Globus pallidus (tissue), 1 donor: ENCODE measurements at regions not wholly inside any gene's neighbourhood (a gene's known extent, or its start where the extent isn't known, plus 50 kb on each side); places are given as distances from the start of the nearest gene placed in this dataset.

Experiments
- DNase-seq: peaks from one replicate; pipeline ENCODE4 v3.0.0-alpha.2; 2015; ENCODE audit warnings: low spot score

DNA sequence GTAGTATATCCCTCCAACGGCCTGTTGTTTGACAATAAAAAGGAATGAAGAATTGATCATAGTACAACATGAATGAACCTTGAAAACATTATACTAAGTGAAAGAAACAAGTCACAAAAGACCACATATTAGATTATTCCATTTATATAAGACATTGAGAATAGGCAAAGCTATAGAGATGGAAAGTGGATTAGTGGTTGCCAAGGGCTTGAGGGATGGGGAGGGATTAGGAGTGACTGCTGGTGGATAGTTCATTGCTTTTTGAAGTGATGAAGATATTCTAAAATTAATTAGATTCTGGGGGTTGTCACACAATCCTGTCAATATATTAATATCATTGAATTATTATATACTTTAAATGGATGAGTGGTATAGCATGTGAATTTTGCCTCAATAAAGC is 142.5 kb upstream of the DPT start:
- DNase-seq: no peak

DNA sequence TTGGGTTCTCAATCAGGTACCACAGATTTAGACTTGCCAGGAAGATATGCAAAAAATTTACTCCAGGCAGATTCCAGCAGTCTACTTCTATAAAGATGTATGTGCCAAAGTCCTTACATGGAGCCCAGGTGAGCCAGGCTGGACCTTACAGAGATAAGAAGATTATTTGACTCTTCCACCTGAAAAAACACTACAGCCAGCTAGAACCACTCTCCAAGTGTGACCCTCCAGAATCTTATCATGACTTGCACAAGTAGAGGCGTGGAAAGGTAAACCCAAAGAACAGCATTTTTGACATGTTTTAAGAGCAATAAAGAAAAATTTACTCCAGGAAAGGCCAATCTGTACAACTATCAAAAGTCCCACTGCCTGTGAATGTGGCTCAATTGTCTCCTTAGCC is 146.8 kb upstream of the DPT start:
- DNase-seq: no peak

DNA sequence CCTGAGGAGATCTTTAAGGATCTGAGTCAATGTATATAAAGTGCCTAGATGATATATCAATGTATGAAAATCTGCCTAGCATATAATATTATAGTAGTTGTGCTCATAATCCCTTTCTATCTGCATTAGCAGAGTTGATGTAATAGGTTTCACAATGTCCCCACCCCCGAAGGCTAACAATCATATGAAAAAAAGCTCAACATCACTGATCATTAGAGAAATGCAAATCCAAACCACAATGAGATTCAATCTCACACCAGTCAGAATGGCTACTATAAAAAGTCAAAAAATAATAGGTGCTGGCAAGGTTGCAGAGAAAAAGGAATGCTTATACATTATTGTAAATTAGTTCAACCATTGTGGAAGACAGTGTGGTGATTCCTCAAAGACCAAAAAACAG is 147.8 kb upstream of the DPT start:
- no peak for DNase-seq

DNA sequence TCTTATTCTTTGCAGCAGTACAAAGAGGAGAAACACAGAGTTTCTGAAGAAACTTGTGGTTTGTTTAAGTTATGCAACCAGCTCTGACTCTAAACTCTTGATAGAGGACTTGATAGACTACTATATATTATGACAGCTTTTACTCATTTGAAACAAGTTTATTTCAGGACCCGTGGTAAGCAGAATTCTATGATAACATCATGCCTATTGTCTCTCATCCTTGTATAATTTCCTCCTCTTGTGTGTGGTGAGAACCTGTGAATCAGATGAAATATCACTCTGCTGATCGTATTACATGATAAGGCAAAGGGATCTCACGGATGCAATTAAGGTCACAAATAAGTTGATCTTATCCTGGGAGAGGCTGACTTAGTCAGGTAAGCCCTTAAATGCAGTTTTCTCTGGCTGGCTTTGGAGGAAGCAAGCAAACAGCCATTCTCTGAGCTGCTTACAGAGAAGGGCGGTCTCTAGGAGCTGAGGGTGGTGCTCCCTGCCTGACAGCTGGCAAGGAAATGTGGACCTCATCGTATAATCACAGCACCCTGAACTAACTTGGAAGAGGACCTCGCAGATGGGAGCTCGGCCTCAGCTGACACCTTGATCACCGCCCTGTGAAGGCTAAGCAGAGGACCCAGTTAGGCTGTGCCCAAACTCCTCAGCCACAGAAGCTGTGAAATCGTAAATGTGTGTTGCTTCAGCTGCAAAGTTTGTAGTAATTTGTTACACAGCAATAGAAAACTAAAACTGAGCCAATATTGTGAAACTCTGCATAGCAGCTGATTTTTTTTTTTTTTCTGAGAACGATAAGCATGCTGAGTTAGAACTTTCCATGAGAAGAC is 151.1 kb upstream of the DPT start:
- DNase-seq: no peak

DNA sequence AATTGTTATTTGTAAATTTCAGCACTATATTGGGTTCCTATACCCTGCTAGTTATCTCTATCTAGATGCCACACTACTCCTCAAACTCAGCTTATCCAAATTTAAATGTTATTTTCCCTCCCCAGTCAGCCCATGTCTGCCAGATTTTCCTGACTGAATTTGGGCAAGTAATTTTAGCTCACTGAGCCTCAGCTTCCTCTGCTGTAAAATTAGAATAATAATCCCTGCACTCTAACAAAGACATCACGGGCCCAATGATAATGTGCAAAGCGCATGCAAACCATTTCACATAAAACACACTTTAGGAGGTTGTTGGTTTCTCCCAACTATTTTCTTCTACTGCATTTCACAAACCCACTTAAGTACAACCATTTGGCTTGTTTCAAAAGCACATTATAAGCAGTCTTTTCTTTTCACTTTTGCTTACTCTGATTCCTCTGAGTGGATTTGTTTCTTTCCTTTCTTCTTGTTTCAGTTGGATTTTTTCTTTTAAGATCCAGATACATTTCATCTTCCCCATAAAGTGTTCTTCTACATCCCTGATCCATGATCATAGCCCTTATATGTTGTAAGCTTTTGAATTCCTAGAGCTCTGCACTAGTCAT is 152.8 kb upstream of the DPT start:
- no peak for DNase-seq

DNA sequence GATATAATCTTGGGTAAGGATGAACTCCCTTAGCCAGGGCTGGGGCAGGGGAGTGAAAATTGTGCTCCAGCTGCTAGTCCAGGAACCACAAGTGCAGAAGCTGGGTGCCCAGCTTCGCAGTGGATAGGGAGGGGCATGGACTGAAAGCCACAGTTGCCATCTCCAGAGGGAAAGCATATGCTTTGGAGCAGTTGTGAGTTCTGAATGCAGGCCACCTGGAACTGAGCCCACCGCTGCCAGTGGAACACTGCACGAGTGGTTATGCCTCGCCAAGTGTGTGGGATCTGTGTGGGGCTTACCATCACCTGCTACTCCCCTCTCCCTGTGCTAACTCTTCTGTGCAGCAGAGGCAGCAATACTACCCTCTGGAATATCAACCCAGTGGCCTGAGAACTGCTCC is 158.4 kb upstream of the DPT start:
- no peak for DNase-seq

DNA sequence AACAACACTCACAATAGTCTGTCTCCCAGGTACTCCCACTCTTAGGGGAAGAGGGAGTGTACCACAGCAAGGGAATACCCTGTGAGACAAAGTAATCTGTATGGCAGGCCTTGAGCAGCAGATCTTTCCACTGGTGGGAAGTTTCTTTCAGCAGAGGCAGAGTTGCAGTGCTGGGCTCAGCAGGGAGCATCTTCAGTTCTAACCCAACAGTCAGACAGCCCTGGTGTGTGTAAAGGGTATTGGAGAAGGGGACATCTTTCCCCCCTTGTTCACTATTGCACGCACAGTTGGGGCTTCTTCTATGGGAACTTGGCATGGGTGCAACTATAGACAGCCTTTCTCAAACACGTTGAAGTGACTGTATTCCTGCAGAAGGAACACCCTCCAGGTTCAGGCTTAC is 159.4 kb upstream of the DPT start:
- no peak for DNase-seq

DNA sequence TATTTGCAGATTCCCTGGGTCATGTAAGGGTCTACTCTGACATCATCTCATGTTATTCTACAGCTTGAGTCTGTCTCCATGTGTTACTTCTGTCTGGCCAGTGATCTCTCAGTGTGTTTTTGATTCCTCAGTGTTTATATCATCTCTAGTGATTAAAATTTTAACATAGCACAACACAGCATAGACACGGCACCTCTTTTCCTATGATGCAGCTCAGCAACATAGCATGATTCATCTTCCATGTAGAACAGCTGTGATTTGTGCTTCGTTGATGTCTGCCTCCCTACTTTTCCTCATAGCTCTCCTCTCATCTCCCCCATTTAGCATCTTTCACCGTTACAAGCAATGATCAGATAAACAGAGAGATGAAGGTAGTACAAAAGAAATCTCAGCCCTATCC is 163.9 kb upstream of the DPT start:
- DNase-seq: no peak

DNA sequence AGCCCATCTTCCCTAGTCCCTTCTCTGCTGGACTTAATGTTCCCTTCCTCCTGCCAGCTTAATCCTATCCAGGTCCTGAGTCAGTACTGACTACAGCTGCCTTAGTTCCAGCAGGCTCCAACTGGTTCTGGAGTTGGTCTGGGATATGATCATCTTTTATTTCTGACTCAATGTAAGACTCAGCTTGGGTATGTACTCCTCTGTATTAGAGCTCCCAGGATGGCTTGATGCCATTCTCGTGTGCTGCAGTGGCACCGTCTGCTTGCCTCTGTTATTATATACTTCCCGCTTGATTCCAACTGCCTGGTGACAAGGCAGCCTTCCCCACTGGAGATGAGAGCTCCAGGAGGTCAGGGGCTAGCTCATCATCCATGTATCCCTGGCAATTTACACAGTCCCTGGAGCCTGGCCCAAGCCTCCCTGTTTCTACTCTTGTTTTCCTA is 164.4 kb upstream of the DPT start:
- DNase-seq: no peak

DNA sequence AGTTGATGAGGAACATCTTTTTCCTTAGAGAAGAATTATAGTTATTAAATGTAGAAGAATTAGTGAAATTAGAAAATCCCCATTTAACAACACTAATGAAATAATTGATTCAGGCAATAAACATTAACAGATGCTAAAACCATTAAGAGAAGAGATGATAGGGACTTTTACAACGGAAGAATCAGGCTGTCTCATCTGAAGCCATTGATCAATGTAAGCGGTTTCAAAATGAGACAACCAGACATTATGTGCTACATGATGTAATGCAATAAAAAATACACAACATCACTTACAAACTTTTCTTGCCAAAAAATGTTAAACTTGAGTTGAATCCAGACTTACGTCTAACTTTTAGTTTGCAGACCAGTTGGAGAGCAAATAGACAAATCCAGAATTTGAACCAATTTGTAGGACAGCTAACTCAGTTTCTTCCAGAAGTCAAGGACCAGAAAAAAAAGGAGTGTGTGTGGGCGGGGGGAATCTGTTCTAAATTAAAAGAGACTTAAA is 165.4 kb upstream of the DPT start:
- DNase-seq: no peak

DNA sequence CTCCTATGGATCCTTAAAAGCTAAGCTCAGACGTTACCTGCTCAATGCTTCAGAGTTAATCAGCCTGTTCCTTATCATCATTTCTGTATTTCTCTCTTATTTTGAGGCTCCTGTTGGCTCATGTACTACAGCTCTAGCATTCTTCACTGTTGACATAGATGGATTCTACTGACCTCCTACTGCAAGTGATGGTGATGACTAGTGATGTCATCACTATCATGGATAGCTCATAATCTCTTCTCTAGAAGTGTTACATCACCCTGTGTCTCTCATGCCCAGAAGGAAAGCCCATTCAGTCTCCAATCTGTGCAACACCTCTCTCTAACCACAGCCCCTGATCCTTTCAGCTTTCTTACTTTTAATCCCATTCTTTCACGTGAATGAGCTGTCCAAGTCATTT is 168.2 kb upstream of the DPT start:
- no peak for DNase-seq

DNA sequence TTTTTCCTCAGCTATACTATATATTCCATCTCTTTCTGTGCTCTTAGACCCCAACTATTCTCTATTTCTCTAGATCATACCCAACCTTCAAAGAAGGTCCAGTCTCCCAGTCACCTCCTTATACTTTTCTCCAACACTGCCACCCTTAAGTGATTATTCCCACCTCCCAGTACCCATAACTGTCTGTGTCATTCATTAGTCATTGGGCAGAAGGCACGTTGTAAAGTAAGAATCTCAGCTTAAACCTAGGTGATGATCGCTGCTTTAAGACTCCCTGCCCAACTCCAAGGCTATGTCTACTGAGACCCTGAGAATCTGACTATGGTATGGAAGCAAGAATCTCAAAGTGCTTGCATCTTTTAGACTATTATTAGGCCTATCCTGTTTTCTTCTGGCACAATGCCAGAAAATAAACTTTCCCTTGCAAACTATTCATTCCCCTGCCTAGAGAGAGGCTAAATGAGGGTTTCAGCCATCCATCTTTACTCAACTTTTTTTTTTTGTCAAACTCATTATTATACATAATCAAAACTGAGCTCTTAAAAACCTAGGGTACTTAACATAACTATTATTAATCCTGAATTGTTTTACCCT is 174.3 kb upstream of the DPT start:
- DNase-seq: no peak

DNA sequence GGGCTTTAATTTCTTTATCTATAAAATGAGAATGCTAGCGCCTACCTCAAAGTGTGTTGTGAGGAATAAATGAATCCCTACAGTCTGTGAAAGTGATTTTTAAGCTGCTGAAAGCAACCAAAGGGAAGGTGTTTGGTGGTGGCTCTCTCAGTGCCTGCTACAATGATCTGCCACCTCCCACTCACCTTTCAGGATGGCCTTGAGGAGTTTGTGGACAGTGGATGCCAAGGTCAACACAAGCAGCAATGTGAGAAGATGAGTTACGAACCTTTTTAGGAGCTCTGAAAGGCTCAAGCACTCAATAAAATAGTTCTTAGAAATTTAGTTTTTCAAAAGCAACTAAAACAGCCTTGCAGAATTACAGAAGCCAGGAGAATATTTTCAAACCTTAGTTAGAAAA is 176.6 kb upstream of the DPT start:
- DNase-seq: no peak

DNA sequence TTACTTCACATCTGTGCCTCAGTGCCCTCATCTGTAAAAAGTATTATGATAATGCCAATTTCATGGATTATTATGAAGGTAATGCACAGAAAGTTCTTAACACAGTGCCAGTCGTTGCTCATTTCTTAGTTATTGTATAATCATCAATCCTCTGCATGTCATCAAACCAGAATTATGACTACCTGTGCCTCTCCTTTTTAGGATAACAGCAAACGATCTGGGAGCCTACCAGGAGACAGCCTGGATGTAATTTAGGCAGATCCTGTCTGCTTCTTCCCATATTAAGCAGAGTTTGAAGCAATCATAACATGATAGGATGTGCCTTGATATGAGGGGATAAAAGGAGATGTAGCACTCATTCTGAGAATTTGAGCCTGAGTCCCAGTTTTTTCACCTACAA is 177.4 kb upstream of the DPT start:
- DNase-seq: no peak

DNA sequence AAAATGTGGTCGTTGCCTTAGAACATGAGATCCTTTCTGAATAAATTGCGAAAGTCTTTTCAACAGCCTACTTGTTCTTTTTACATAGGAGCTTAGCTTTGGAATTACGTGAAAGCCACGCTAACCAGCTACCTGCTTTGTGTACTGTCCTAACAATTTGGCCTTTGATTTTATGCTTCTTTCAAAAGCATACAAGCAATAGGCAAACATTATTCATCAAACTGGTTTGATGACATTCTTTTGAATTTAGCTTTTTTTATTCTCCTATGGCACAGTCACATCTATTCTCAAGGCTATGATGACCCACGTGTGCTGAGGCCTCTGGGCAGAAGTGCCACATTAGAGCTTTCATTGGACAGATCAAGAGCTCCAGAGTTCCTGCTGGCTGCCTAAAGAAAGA is 178.0 kb upstream of the DPT start:
- DNase-seq: no peak

DNA sequence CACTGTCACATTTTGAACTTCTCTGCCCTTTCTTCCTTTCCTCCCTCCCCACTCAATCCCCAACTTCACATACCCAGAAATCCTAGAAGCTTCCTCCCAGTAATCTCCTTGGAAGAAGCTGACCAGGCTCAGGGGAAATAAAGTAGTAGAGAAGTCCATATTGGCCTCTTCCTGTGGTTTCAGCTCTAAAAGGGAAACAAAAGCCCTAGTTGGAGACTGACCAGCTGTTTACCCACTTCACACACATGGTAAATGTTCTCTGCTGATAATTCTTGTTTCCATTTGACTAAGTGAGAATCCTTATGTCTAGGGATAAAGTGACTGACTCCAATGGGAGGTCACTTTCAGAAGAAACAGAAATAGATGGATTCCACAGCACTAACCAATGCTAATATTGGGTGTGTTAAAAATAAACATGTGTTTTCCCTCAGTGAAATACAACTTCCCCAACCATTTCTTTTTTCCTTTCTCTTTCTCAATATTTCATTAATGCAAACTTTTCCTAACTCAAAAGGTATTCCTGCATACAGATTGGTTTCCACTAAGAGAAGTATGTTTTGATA is 178.9 kb upstream of the DPT start:
- DNase-seq: no peak

DNA sequence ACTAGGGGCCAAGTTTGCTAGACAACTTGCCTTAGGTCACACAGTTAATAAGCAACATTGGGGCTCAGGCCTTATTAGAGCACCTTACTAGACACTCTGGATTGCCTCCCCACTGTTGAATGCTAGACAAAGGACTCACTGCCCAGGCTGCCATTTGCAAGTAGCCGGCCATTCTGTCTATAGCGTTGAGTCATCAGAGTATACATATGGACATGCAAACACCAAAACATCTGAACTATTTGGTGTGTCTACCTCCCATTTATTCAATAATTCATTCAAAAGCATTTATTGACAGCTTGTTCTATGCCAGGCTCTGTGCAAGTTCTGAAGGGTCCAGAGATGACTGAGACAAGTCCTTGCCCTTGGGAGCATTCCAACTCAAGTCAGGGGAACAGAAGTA is 181.4 kb upstream of the DPT start:
- no peak for DNase-seq

DNA sequence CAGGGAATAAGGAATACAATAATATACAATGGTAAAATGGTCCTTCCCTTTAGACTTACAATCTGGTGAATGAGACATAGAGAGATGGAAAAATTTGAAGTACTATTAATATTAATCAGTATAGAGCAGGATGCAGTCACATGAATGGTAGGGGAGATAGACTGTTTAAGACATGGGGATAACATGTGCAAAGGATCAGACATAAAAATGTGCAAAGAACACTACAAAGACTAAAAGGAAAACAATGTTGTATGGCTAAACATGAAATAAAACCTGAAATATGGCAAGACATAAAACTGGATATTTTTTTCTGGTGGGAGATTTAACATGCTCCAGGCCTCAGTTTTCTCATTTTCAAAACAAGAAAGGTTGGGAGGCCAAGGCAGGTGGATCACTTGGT is 182.4 kb upstream of the DPT start:
- no peak for DNase-seq

DNA sequence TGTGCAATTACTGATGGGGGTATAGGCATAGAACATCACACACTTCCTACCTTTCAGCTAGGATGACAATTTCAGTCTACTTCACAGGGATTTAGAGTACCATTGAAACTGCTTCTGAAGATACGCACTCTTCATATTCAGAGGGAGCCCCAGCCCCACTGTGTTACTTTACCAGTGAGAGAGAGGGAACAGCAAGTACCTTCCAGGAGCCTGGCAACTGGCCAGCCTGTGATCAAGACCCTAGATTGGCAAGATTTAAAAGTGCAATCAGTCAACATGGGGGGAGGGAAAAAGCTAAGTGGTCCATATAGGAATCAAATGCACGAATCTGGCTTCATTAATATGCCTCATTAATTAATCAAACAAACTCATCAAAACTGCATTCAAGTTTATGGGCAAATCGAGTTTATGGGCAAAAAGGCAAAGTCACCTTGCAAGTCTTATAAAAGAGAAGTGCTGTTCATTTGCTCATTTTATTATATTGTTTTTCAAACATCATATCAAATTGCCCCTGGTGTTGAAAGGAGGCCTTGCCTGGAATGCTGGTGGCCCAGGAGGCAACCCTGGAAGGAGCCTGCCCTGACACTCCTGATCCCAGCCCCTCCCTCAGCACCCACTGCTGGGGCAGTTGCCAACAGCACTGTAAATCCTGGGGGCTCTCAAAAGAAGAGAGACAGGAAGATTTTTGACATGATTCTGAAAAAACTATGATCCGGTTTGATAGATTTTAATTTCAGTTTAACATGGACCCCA is 184.9 kb upstream of the DPT start:
- DNase-seq: no peak

DNA sequence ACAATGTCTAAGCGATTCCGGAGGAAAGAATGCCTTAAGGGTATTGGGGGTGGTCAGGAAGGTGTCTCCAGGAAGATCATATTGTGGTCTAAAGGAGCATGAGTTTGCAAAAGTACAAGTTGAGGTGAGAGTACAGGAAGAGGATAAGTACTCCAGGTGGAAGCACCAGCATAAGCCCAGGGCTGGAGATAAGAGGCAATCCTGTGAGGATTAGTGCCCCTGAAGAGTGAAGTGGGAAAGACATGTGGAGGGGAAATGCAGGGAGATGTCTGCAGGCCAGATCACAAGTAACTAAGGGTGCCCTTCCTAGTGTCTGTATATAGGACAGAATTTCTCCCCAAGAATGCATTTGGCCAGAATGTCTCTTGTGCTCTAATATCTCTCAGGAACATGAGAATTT is 188.3 kb upstream of the DPT start:
- DNase-seq: no peak

DNA sequence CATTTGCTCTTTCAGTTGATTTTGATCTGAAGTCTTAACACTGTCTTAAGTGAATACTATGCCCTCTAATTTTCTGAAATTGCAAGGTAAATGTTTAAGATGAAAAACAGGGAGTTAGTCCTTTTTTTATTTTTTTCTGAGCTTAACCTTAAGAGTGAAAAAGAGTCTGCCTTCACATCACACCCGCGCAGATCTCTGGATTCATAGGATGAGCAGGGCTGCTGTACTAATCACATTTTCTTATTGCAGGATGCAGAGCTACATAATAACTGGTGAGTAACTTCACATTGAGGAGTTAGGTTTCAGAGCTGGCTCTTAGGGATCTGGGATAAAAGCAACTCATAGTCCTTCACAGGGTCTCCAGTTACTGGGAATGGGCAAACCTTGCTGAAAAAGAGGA is 188.7 kb upstream of the ATP1B1 start:
- no peak for DNase-seq
